KMS-11 (cell line): ENCODE measurements at regions not wholly inside any gene's neighbourhood (a gene's known extent, or its start where the extent isn't known, plus 50 kb on each side); places are given as distances from the start of the nearest gene placed in this dataset.

Experiments used
- H2AFZ ChIP-seq: fragments of 200-600 bp; sonication (generic); 2 replicates; pipeline ENCODE4 v1.6.1; 2016; ENCODE audit warnings: antibody characterized with exemption, mixed run types, low read depth
- H3K27ac ChIP-seq: fragments of 200-600 bp; sonication (generic); 2 replicates; pipeline ENCODE4 v1.6.1; 2016; ENCODE audit warnings: mild to moderate bottlenecking, mixed run types
- H3K27me3 ChIP-seq: fragments of 200-600 bp; sonication (generic); 2 replicates; pipeline ENCODE4 v1.6.1; 2017; ENCODE audit warnings: mild to moderate bottlenecking, low read depth, mixed run types, moderate library complexity; ENCODE audit not compliant: insufficient read depth
- H3K36me3 ChIP-seq: fragments of 200-600 bp; sonication (generic); 2 replicates; pipeline ENCODE4 v1.6.1; 2017; ENCODE audit warnings: mild to moderate bottlenecking, mixed run types; ENCODE audit not compliant: insufficient read depth
- H3K4me1 ChIP-seq: fragments of 200-600 bp; sonication (generic); 2 replicates; pipeline ENCODE4 v1.6.1; 2016; ENCODE audit warnings: mild to moderate bottlenecking, low read depth, mixed run types; ENCODE audit not compliant: poor library complexity, severe bottlenecking
- H3K4me2 ChIP-seq: fragments of 200-600 bp; sonication (generic); 2 replicates; pipeline ENCODE4 v1.7.0; 2016; ENCODE audit warnings: mild to moderate bottlenecking, mixed run types
- H3K4me3 ChIP-seq: fragments of 200-600 bp; sonication (generic); IDR thresholded peaks from 2 replicates; pipeline ENCODE4 v1.6.1; 2017; ENCODE audit warnings: low read depth, low read length, mixed read lengths; ENCODE audit not compliant: insufficient read depth
- H3K79me2 ChIP-seq: fragments of 200-600 bp; sonication (generic); 2 replicates; pipeline ENCODE4 v1.6.1; 2016; ENCODE audit warnings: low read depth, mixed run types; ENCODE audit not compliant: insufficient read depth
- H3K9ac ChIP-seq: fragments of 200-600 bp; sonication (generic); 2 replicates; pipeline ENCODE4 v1.6.1; 2016; ENCODE audit warnings: mild to moderate bottlenecking, mixed run types
- H4K20me1 ChIP-seq: fragments of 200-600 bp; sonication (generic); 2 replicates; pipeline ENCODE4 v1.6.1; 2016; ENCODE audit warnings: mild to moderate bottlenecking, mixed run types; ENCODE audit not compliant: insufficient read depth
- CTCF ChIP-seq: fragments of 200-600 bp; sonication (generic); conservative IDR thresholded peaks from 2 replicates; pipeline ENCODE4 v1.6.1; 2017; ENCODE audit warnings: low read depth, mild to moderate bottlenecking, antibody characterized with exemption, low read length, moderate library complexity, mixed read lengths

GRCh38 chr7:34373940-34374339, 284.1 kb upstream of the NPSR1 start:
- H3K4me2 ChIP-seq, result no peak overlapping the region
- TF ChIP-seq CTCF, result no peak
- no peak overlapping the region for H3K4me3 ChIP-seq
- H3K9ac ChIP-seq, result no peak overlapping the region
- H3K4me1 ChIP-seq, result no peaks in the 10 kb centered on the region
- no peak overlapping the region for H3K27ac ChIP-seq
- H3K36me3 ChIP-seq, result no peaks in the 10 kb centered on the region
- H2AFZ ChIP-seq, result no peak overlapping the region
- H3K79me2 ChIP-seq, result no peaks in the 10 kb centered on the region
- H4K20me1 ChIP-seq, result no peaks in the 10 kb centered on the region
- no peaks in the 10 kb centered on the region for H3K27me3 ChIP-seq

GRCh38 chr7:34382166-34382893, 275.7 kb upstream of the NPSR1 start:
- Histone ChIP-seq H2AFZ (no peak overlapping the region), H3K4me2 (no peak overlapping the region), H3K27me3 (no peaks in the 10 kb centered on the region), H3K4me3 (no peak overlapping the region), H3K36me3 (no peaks in the 10 kb centered on the region), H3K79me2 (no peaks in the 10 kb centered on the region), H3K27ac (no peak overlapping the region), H3K4me1 (no peaks in the 10 kb centered on the region), H4K20me1 (no peaks in the 10 kb centered on the region), H3K9ac (no peak overlapping the region)
- TF ChIP-seq CTCF, result no peak

GRCh38 chr7:34385384-34385783, 272.6 kb upstream of the NPSR1 start:
- Histone ChIP-seq H2AFZ (no peak overlapping the region), H3K27ac (no peak overlapping the region), H3K4me3 (no peak overlapping the region), H4K20me1 (no peaks in the 10 kb centered on the region), H3K36me3 (no peaks in the 10 kb centered on the region), H3K27me3 (no peaks in the 10 kb centered on the region), H3K4me2 (no peak overlapping the region), H3K79me2 (no peaks in the 10 kb centered on the region), H3K9ac (no peak overlapping the region), H3K4me1 (no peaks in the 10 kb centered on the region)
- TF ChIP-seq CTCF, result no peak

GRCh38 chr7:34389332-34390078, 268.5 kb upstream of the NPSR1 start:
- H3K27ac ChIP-seq, result no peak overlapping the region
- no peak overlapping the region for H3K4me2 ChIP-seq
- H3K79me2 ChIP-seq, result no peaks in the 10 kb centered on the region
- no peaks in the 10 kb centered on the region for H3K4me1 ChIP-seq
- no peaks in the 10 kb centered on the region for H4K20me1 ChIP-seq
- no peak overlapping the region for H3K9ac ChIP-seq
- no peaks in the 10 kb centered on the region for H3K36me3 ChIP-seq
- no peak overlapping the region for H2AFZ ChIP-seq
- H3K4me3 ChIP-seq, result no peak overlapping the region
- no peak for TF ChIP-seq CTCF
- no peaks in the 10 kb centered on the region for H3K27me3 ChIP-seq
